Astrocyte (in vitro differentiated cells and primary cell): ENCODE measurements at regions not wholly inside any gene's neighbourhood (a gene's known extent, or its start where the extent isn't known, plus 50 kb on each side); places are given as distances from the start of the nearest gene placed in this dataset.

Experiments used
- CTCF ChIP-seq: IDR thresholded peaks from 2 replicates; pipeline ENCODE4 v1.5.1; 2011; ENCODE audit warnings: low read depth, mild to moderate bottlenecking, inconsistent platforms, low read length, moderate library complexity; ENCODE audit not compliant: insufficient read depth
- EZH2 ChIP-seq: IDR thresholded peaks from 2 replicates; pipeline ENCODE4 v1.6.1; 2012; ENCODE audit warnings: mild to moderate bottlenecking, low read length, inconsistent platforms; ENCODE audit not compliant: insufficient read depth

GRCh38 chr5:91910655-91911054, 527.5 kb upstream of the ARRDC3 start:
- TF ChIP-seq CTCF, result no peak
- TF ChIP-seq EZH2, result no peak
